ENCODE measurements at regions not wholly inside any gene's neighbourhood (a gene's known extent, or its start where the extent isn't known, plus 50 kb on each side); places are given as distances from the start of the nearest gene placed in this dataset.

DNA sequence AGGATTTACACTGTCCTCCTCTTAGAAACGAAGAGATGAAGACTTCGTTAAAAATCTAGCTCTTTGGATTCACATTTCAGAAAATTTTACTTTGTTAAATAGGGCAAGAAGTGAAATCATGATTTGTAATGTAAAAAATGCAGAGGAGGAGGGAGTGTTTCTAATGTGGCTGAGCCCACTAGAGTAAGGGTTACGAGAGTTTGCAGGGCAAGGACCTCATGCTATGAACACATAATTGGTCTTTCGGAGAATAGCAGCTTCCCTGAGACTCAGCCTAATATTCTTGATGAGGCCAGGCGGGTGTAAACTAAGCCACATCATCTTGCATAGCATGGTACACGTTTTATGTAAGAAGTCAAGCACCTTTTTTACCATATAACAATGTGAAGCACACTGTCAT, 191.0 kb upstream of the ADAMTS16 start:
- no peak for TF ChIP-seq TCF12 (IDR thresholded peaks at IDR 0.05; ENCODE audit: low read depth)
- no peak for TF ChIP-seq MAX (IDR thresholded peaks at IDR 0.05)
- no peak for TF ChIP-seq EGR1 (IDR thresholded peaks at IDR 0.05)
- TF ChIP-seq NFIC (IDR thresholded peaks at IDR 0.05) = no peak
- TF ChIP-seq FOXM1 (IDR thresholded peaks at IDR 0.05; ENCODE audit: borderline replicate concordance, low read depth) = no peak
- no peak for TF ChIP-seq USF1 (IDR thresholded peaks at IDR 0.05)
- TF ChIP-seq ZBTB7A (IDR thresholded peaks at IDR 0.05; ENCODE audit: low read depth) = no peak
- no peak for TF ChIP-seq TAF1 (IDR thresholded peaks at IDR 0.05; ENCODE audit: low read depth)
- no peak for TF ChIP-seq YY1 (IDR thresholded peaks at IDR 0.05; ENCODE audit: low read depth)
- no peak for TF ChIP-seq CEBPB (IDR thresholded peaks at IDR 0.05)
- TF ChIP-seq, protein P1, sequence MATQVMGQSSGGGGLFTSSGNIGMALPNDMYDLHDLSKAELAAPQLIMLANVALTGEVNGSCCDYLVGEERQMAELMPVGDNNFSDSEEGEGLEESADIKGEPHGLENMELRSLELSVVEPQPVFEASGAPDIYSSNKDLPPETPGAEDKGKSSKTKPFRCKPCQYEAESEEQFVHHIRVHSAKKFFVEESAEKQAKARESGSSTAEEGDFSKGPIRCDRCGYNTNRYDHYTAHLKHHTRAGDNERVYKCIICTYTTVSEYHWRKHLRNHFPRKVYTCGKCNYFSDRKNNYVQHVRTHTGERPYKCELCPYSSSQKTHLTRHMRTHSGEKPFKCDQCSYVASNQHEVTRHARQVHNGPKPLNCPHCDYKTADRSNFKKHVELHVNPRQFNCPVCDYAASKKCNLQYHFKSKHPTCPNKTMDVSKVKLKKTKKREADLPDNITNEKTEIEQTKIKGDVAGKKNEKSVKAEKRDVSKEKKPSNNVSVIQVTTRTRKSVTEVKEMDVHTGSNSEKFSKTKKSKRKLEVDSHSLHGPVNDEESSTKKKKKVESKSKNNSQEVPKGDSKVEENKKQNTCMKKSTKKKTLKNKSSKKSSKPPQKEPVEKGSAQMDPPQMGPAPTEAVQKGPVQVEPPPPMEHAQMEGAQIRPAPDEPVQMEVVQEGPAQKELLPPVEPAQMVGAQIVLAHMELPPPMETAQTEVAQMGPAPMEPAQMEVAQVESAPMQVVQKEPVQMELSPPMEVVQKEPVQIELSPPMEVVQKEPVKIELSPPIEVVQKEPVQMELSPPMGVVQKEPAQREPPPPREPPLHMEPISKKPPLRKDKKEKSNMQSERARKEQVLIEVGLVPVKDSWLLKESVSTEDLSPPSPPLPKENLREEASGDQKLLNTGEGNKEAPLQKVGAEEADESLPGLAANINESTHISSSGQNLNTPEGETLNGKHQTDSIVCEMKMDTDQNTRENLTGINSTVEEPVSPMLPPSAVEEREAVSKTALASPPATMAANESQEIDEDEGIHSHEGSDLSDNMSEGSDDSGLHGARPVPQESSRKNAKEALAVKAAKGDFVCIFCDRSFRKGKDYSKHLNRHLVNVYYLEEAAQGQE (IDR thresholded peaks at IDR 0.05; ENCODE audit: low read depth) = no peak
- TF ChIP-seq EP300 (IDR thresholded peaks at IDR 0.05; ENCODE audit: borderline replicate concordance) = no peak
- no peak for TF ChIP-seq CREB1 (IDR thresholded peaks at IDR 0.05; ENCODE audit: low read depth)
- TF ChIP-seq TEAD4 (IDR thresholded peaks at IDR 0.05) = no peak
- TF ChIP-seq RAD21 (IDR thresholded peaks at IDR 0.05; ENCODE audit: low read depth) = no peak

DNA sequence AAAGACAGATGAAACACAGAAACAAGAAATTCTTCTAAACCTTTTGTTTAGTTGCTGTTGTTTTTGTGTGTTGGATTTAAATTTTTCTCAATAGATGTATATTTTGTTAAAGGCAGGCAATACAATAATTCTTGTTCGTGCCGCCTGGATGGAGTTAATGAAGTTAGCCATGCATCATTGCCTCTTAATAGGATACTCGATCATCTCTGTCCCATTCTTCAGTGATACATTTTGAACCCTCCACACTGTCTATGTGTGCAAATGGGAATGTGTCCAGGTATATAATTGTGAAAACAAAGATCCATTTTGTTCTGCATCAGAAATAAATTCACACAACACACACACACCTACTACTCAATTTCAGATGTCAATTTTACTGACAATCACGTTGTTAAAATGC, 186.6 kb upstream of the ADAMTS16 start:
- no peak for TF ChIP-seq MAX (IDR thresholded peaks at IDR 0.05)
- TF ChIP-seq TAF1 (IDR thresholded peaks at IDR 0.05; ENCODE audit: low read depth) = no peak
- TF ChIP-seq TCF12 (IDR thresholded peaks at IDR 0.05; ENCODE audit: low read depth) = no peak

DNA sequence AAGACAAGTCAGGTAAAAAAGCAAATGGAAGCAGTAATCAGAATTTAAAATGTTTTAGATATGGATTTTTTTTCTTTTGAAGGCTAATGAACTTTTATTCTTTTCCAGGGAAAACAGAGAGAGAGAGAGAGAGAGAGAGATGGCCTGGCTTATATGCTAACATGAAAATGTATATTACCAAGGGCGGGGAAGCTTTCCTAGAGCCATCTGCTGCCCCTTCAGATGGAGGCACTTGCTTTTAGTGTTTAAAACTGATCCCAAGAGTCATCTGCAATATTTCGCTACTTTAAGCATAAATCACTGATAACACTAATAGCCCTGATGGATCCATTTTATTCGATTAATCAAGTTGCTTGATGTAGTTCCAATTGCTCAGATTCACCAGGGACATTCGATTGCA, 186.1 kb upstream of the ADAMTS16 start:
- TF ChIP-seq NFIC (IDR thresholded peaks at IDR 0.05) = no peak
- TF ChIP-seq CREB1 (IDR thresholded peaks at IDR 0.05; ENCODE audit: low read depth) = no peak
- no peak for TF ChIP-seq TAF1 (IDR thresholded peaks at IDR 0.05; ENCODE audit: low read depth)
- TF ChIP-seq TEAD4 (IDR thresholded peaks at IDR 0.05) = no peak
- TF ChIP-seq TCF12 (IDR thresholded peaks at IDR 0.05; ENCODE audit: low read depth) = no peak
- no peak for TF ChIP-seq EGR1 (IDR thresholded peaks at IDR 0.05)
- TF ChIP-seq, protein P1 (IDR thresholded peaks at IDR 0.05; ENCODE audit: low read depth) = no peak
- TF ChIP-seq YY1 (IDR thresholded peaks at IDR 0.05; ENCODE audit: low read depth) = no peak
- no peak for TF ChIP-seq ZBTB7A (IDR thresholded peaks at IDR 0.05; ENCODE audit: low read depth)
- TF ChIP-seq FOXM1 (IDR thresholded peaks at IDR 0.05; ENCODE audit: borderline replicate concordance, low read depth) = no peak
- no peak for TF ChIP-seq USF1 (IDR thresholded peaks at IDR 0.05)

DNA sequence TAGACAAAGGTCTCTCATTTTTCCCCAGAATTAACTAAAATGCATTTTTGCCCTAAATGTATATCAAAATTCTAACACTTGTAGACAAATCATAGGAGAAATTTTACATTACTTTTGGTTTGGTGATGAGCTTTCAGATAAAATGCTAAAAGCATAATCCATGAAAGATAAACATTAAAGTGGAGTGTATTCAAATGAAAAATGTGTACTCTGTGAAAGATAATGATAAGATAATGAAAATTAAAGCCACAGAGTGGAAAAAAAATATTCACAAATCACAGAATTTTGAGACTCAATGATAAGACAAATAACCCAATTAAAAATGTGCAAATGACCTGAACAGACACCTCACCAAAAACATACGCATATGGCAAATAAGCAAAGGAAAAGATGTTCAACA, 176.9 kb upstream of the ADAMTS16 start:
- TF ChIP-seq NFIC (IDR thresholded peaks at IDR 0.05) = no peak

GRCh38 chr5:4969351-4969750, 170.8 kb upstream of the ADAMTS16 start:
- TF ChIP-seq CREB1 (IDR thresholded peaks at IDR 0.05; ENCODE audit: low read depth) (no peak), USF1 (IDR thresholded peaks at IDR 0.05) (no peak), CEBPB (IDR thresholded peaks at IDR 0.05) (no peak), MAX (IDR thresholded peaks at IDR 0.05) (no peak), NFIC (IDR thresholded peaks at IDR 0.05) (no peak), RAD21 (IDR thresholded peaks at IDR 0.05; ENCODE audit: low read depth) (no peak), EP300 (IDR thresholded peaks at IDR 0.05; ENCODE audit: borderline replicate concordance) (no peak), ZBTB7A (IDR thresholded peaks at IDR 0.05; ENCODE audit: low read depth) (no peak), YY1 (IDR thresholded peaks at IDR 0.05; ENCODE audit: low read depth) (no peak), TEAD4 (IDR thresholded peaks at IDR 0.05) (no peak), FOXM1 (IDR thresholded peaks at IDR 0.05; ENCODE audit: borderline replicate concordance, low read depth) (no peak)
- TF ChIP-seq, protein P1 (IDR thresholded peaks at IDR 0.05; ENCODE audit: low read depth) = no peak

All from Ishikawa (cell line).